ENCODE measurements at regions not wholly inside any gene's neighbourhood (a gene's known extent, or its start where the extent isn't known, plus 50 kb on each side); places are given as distances from the start of the nearest gene placed in this dataset.

- Histone ChIP-seq H3K9me3 (replicated peaks; ENCODE audit: control insufficient read depth, insufficient read depth, low read length) (no peaks in the 10 kb centered on the region), H3K4me3 (no peak overlapping the region), H3K4me2 (ENCODE audit: control insufficient read depth, insufficient read depth) (no peak overlapping the region), H3K79me2 (ENCODE audit: control insufficient read depth, insufficient read depth, low read length) (no peaks in the 10 kb centered on the region), H3K27ac (ENCODE audit: control insufficient read depth, insufficient read depth) (no peak overlapping the region), H3K4me1 (ENCODE audit: control insufficient read depth, insufficient read depth, low read length) (no peaks in the 10 kb centered on the region), H3K9ac (ENCODE audit: control insufficient read depth, insufficient read depth, low read length) (no peak overlapping the region), H2AFZ (ENCODE audit: control insufficient read depth, low read depth, low read length) (no peak overlapping the region), H4K20me1 (ENCODE audit: control insufficient read depth, insufficient read depth) (no peaks in the 10 kb centered on the region), H3K36me3 (ENCODE audit: control insufficient read depth in 2 of 2, insufficient read depth in 2 of 2, low read length in 1 of 2) (no peaks in the 10 kb centered on the region), H3K27me3 (replicated peaks in 1 of 2; ENCODE audit: control insufficient read depth in 2 of 2, insufficient read depth in 2 of 2, low read length in 1 of 2) (no peaks in the 10 kb centered on the region; a peak in 1 of 4 replicates)
- FAIRE-seq (no peak), ATAC-seq (peak; percentile 12; the same call in 1 of the 3 replicates), DNase-seq (ENCODE audit: low read depth, low spot score) (no peak)
- no peak for TF ChIP-seq RBBP5 (conservative IDR thresholded peaks at IDR 0.05)
- TF ChIP-seq SUPT20H (IDR thresholded peaks at IDR 0.05; ENCODE audit: borderline replicate concordance, control insufficient read depth, low read depth, low read length), result no peak
- no peak for TF ChIP-seq EGR1 (IDR thresholded peaks at IDR 0.05; ENCODE audit: borderline replicate concordance in 1 of 2, low read depth in 2 of 2, low read length in 2 of 2)
- no peak for TF ChIP-seq RAD51 (IDR thresholded peaks at IDR 0.05)
- TF ChIP-seq TBL1XR1 (IDR thresholded peaks at IDR 0.05; ENCODE audit: low read depth, low read length), result no peak
- TF ChIP-seq KLF5 (IDR thresholded peaks at IDR 0.05; ENCODE audit: partially characterized antibody), result no peak
- no peak for TF ChIP-seq HCFC1 (IDR thresholded peaks at IDR 0.05; ENCODE audit: low read length)
- no peak for TF ChIP-seq E2F8 (IDR thresholded peaks at IDR 0.05; ENCODE audit: low read depth, partially characterized antibody)
- TF ChIP-seq MTA2 (IDR thresholded peaks at IDR 0.05; ENCODE audit: low read depth), result no peak
- TF ChIP-seq BHLHE40 (IDR thresholded peaks at IDR 0.05; ENCODE audit: borderline replicate concordance in 1 of 2, low read depth in 2 of 2, low read length in 1 of 2), result no peak
- TF ChIP-seq JUNB (IDR thresholded peaks at IDR 0.05), result no peak
- no peak for TF ChIP-seq CHD1 (IDR thresholded peaks at IDR 0.05; ENCODE audit: low read depth, low read length)
- TF ChIP-seq BRCA1 (IDR thresholded peaks at IDR 0.05; ENCODE audit: low read depth, low read length), result no peak
- no peak for TF ChIP-seq BCL11A (IDR thresholded peaks at IDR 0.05; ENCODE audit: low read depth, low read length)
- in situ Hi-C loops (cut with MboI), result no loop called here
- ChIA-PET CTCF (interaction anchor here (1.3 kb wide), 1 partner anchor 51 kb away, joined by 3 read pairs; no protein-coding TSS in a partner anchor), SMC1A (ENCODE audit: uncharacterized antibody, unreplicated experiment) (interaction anchor here (0.9 to 2.0 kb wide), 6 partner anchors 9 to 44 kb away, joined by 3 to 5 read pairs (median 4); no protein-coding TSS in a partner anchor), RAD21 (ENCODE audit: unreplicated experiment) (interaction anchor here (1.7 kb wide), 1 partner anchor 51 kb away, joined by 8 read pairs; no protein-coding TSS in a partner anchor), POLR2A (no interaction called here)
- intact Hi-C loops (cut with micrococcal nuclease; ENCODE audit: unreplicated experiment), result no loop called here
- BruUV-seq (replicated peaks), result no TSS peak
- WGBS (ENCODE audit: insufficient coverage, insufficient replicate concordance, low lambda C conversion rate, missing lambda C conversion rate), result 35% methylated on average over 25 of the region's 25 CpGs
Measured at GRCh38 chr7:82507976-82508677, 64.5 kb upstream of the CACNA2D1 start.
